ENCODE measurements at regions not wholly inside any gene's neighbourhood (a gene's known extent, or its start where the extent isn't known, plus 50 kb on each side); places are given as distances from the start of the nearest gene placed in this dataset.

GRCh38 chr3:104412608-104413580 lies 953.8 kb upstream of the ALCAM start:
- Histone ChIP-seq H3K27me3 (replicated peaks; ENCODE audit: control insufficient read depth, insufficient read depth, low read length) (no peaks in the 10 kb centered on the region), H3K36me3 (ENCODE audit: control insufficient read depth, insufficient read depth, low read length) (no peaks in the 10 kb centered on the region), H3K9me3 (no peaks in the 10 kb centered on the region), H3K4me3 (ENCODE audit: low read depth, low read length) (no peak overlapping the region), H3K4me1 (no peaks in the 10 kb centered on the region)
- Mint-ChIP-seq H3K27me3 (ENCODE audit: insufficient read depth, unreplicated experiment) (no peaks in the 10 kb centered on the region), H3K4me3 (ENCODE audit: unreplicated experiment) (no peak overlapping the region), H3K27ac (ENCODE audit: unreplicated experiment) (no peak overlapping the region), H3K4me1 (ENCODE audit: low read depth, unreplicated experiment) (no peaks in the 10 kb centered on the region), H3K36me3 (ENCODE audit: insufficient read depth, unreplicated experiment) (no peaks in the 10 kb centered on the region), H3K9me3 (ENCODE audit: unreplicated experiment) (no peaks in the 10 kb centered on the region)
- no TSS peak for BruUV-seq (replicated peaks)
- POLR2A ChIA-PET, result no interaction called here
- CTCF ChIA-PET, result no interaction called here
- no peak for TF ChIP-seq CTCF (IDR thresholded peaks at IDR 0.05; ENCODE audit: insufficient read depth in 1 of 2, low read depth in 1 of 2, low read length in 1 of 2, severe bottlenecking in 1 of 2, unreplicated experiment in 1 of 2)
- intact Hi-C loops (cut with micrococcal nuclease; ENCODE audit: unreplicated experiment), result no loop called here
- DNase-seq, result no peak

- no peaks in the 10 kb centered on the region for H3K4me1 ChIP-seq
- Mint-ChIP-seq H3K27ac (ENCODE audit: unreplicated experiment) (no peak overlapping the region), H3K36me3 (ENCODE audit: insufficient read depth, unreplicated experiment) (no peaks in the 10 kb centered on the region), H3K27me3 (ENCODE audit: insufficient read depth, unreplicated experiment) (no peaks in the 10 kb centered on the region), H3K4me3 (ENCODE audit: unreplicated experiment) (no peak overlapping the region), H3K9me3 (ENCODE audit: unreplicated experiment) (no peaks in the 10 kb centered on the region), H3K4me1 (ENCODE audit: low read depth, unreplicated experiment) (no peaks in the 10 kb centered on the region)
- TF ChIP-seq CTCF (IDR thresholded peaks at IDR 0.05; ENCODE audit: insufficient read depth in 1 of 2, low read depth in 1 of 2, low read length in 1 of 2, severe bottlenecking in 1 of 2, unreplicated experiment in 1 of 2), result no peak
- intact Hi-C loops (cut with micrococcal nuclease; ENCODE audit: unreplicated experiment), result no loop called here
- no peak for DNase-seq
- ChIA-PET POLR2A (no interaction called here), CTCF (no interaction called here)
- no peaks in the 10 kb centered on the region for H3K27me3 ChIP-seq (replicated peaks; ENCODE audit: control insufficient read depth, insufficient read depth, low read length)
- BruUV-seq (replicated peaks), result no TSS peak
- peaks cover 6% of the 10 kb centered on the region; the same call in 1 of the 2 replicates for H3K9me3 ChIP-seq
- H3K4me3 ChIP-seq (ENCODE audit: low read depth, low read length), result no peak overlapping the region
- no peaks in the 10 kb centered on the region for H3K36me3 ChIP-seq (ENCODE audit: control insufficient read depth, insufficient read depth, low read length)
These were observed 938.3 kb upstream of the ALCAM start for GRCh38 chr3:104428337-104428925.

GRCh38 chr3:104429727-104430126 lies 937.0 kb upstream of the ALCAM start:
- Histone ChIP-seq H3K4me1 (no peaks in the 10 kb centered on the region), H3K9me3 (peaks cover 6% of the 10 kb centered on the region; the same call in 1 of the 2 replicates), H3K27me3 (replicated peaks; ENCODE audit: control insufficient read depth, insufficient read depth, low read length) (no peaks in the 10 kb centered on the region), H3K36me3 (ENCODE audit: control insufficient read depth, insufficient read depth, low read length) (no peaks in the 10 kb centered on the region), H3K4me3 (ENCODE audit: low read depth, low read length) (no peak overlapping the region)
- no peak overlapping the region for H3K4me3 Mint-ChIP-seq (ENCODE audit: unreplicated experiment)
- ChIA-PET POLR2A (no interaction called here), CTCF (no interaction called here)
- H3K9me3 Mint-ChIP-seq (ENCODE audit: unreplicated experiment), result no peaks in the 10 kb centered on the region
- H3K27me3 Mint-ChIP-seq (ENCODE audit: insufficient read depth, unreplicated experiment), result no peaks in the 10 kb centered on the region
- H3K27ac Mint-ChIP-seq (ENCODE audit: unreplicated experiment), result no peak overlapping the region
- H3K4me1 Mint-ChIP-seq (ENCODE audit: low read depth, unreplicated experiment), result no peaks in the 10 kb centered on the region
- TF ChIP-seq CTCF (IDR thresholded peaks at IDR 0.05; ENCODE audit: insufficient read depth in 1 of 2, low read depth in 1 of 2, low read length in 1 of 2, severe bottlenecking in 1 of 2, unreplicated experiment in 1 of 2), result no peak
- DNase-seq, result no peak
- no TSS peak for BruUV-seq (replicated peaks)
- intact Hi-C loops (cut with micrococcal nuclease; ENCODE audit: unreplicated experiment), result no loop called here
- no peaks in the 10 kb centered on the region for H3K36me3 Mint-ChIP-seq (ENCODE audit: insufficient read depth, unreplicated experiment)

Data from Caco-2 (cell line).